ENCODE measurements at regions not wholly inside any gene's neighbourhood (a gene's known extent, or its start where the extent isn't known, plus 50 kb on each side); places are given as distances from the start of the nearest gene placed in this dataset.

- H3K4me1 ChIP-seq (ENCODE audit: insufficient read depth, low read length) = peaks cover 8% of the 10 kb centered on the region
- Mint-ChIP-seq H3K4me3 (ENCODE audit: unreplicated experiment) (peak overlapping the region; percentile 51), H3K9me3 (ENCODE audit: unreplicated experiment) (peaks cover 5% of the 10 kb centered on the region), H3K27me3 (ENCODE audit: low read depth, unreplicated experiment) (peaks cover 2% of the 10 kb centered on the region), H3K36me3 (ENCODE audit: low read depth, unreplicated experiment) (no peaks in the 10 kb centered on the region), H3K27ac (ENCODE audit: unreplicated experiment) (peak overlapping the region; percentile 89), H3K4me1 (ENCODE audit: low read depth, unreplicated experiment) (peaks cover 47% of the 10 kb centered on the region)
- no peak for TF ChIP-seq EZH2 (IDR thresholded peaks at IDR 0.05; ENCODE audit: insufficient read depth, low read length)
- TF ChIP-seq, protein P1, sequence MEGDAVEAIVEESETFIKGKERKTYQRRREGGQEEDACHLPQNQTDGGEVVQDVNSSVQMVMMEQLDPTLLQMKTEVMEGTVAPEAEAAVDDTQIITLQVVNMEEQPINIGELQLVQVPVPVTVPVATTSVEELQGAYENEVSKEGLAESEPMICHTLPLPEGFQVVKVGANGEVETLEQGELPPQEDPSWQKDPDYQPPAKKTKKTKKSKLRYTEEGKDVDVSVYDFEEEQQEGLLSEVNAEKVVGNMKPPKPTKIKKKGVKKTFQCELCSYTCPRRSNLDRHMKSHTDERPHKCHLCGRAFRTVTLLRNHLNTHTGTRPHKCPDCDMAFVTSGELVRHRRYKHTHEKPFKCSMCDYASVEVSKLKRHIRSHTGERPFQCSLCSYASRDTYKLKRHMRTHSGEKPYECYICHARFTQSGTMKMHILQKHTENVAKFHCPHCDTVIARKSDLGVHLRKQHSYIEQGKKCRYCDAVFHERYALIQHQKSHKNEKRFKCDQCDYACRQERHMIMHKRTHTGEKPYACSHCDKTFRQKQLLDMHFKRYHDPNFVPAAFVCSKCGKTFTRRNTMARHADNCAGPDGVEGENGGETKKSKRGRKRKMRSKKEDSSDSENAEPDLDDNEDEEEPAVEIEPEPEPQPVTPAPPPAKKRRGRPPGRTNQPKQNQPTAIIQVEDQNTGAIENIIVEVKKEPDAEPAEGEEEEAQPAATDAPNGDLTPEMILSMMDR (IDR thresholded peaks at IDR 0.05; ENCODE audit: insufficient read depth, low read depth, low read length) = no peak
- DNase-seq (ENCODE audit: low read depth) (peak; percentile 23), FAIRE-seq (no peak)
- no peak overlapping the region for H2AFZ ChIP-seq (ENCODE audit: low read depth, low read length)
- no peak overlapping the region for H3K27ac ChIP-seq (ENCODE audit: low read depth, low read length)
- H3K27me3 ChIP-seq (ENCODE audit: insufficient read depth, low read length) = no peaks in the 10 kb centered on the region
- no peak overlapping the region for H3K9ac ChIP-seq (ENCODE audit: low read length)
- no peaks in the 10 kb centered on the region for H3K79me2 ChIP-seq (ENCODE audit: insufficient read depth, low read length)
- H3K9me3 ChIP-seq (ENCODE audit: insufficient read depth, low read depth, low read length) = no peaks in the 10 kb centered on the region
- H3K4me3 ChIP-seq (ENCODE audit: insufficient read depth, low read depth, low read length) = no peak overlapping the region
- H3K36me3 ChIP-seq (ENCODE audit: insufficient read depth, low read length) = no peaks in the 10 kb centered on the region
- peak overlapping the region; percentile 38 for H3K4me2 ChIP-seq (ENCODE audit: low read length)
- no peaks in the 10 kb centered on the region for H4K20me1 ChIP-seq (ENCODE audit: insufficient read depth, low read length)
Observed at GRCh38 chr11:11171285-11171684, 181.8 kb downstream of the CSNK2A3 start.

GRCh38 chr11:11170352-11171084, 182.5 kb downstream of the CSNK2A3 start:
- no peaks in the 10 kb centered on the region for H3K36me3 ChIP-seq (ENCODE audit: insufficient read depth, low read length)
- DNase-seq (ENCODE audit: low read depth) = no peak
- H3K4me2 ChIP-seq (ENCODE audit: low read length) = no peak overlapping the region
- FAIRE-seq = no peak
- H3K4me1 ChIP-seq (ENCODE audit: insufficient read depth, low read length) = peaks cover 8% of the 10 kb centered on the region
- H3K79me2 ChIP-seq (ENCODE audit: insufficient read depth, low read length) = no peaks in the 10 kb centered on the region
- H3K4me3 ChIP-seq (ENCODE audit: insufficient read depth, low read depth, low read length) = no peak overlapping the region
- H3K9me3 ChIP-seq (ENCODE audit: insufficient read depth, low read depth, low read length) = no peaks in the 10 kb centered on the region
- peaks cover 5% of the 10 kb centered on the region for H3K9me3 Mint-ChIP-seq (ENCODE audit: unreplicated experiment)
- no peak overlapping the region for H3K27ac ChIP-seq (ENCODE audit: low read depth, low read length)
- no peaks in the 10 kb centered on the region for H3K36me3 Mint-ChIP-seq (ENCODE audit: low read depth, unreplicated experiment)
- H3K27me3 ChIP-seq (ENCODE audit: insufficient read depth, low read length) = no peaks in the 10 kb centered on the region
- TF ChIP-seq, protein P1 (IDR thresholded peaks at IDR 0.05; ENCODE audit: insufficient read depth, low read depth, low read length) = no peak
- TF ChIP-seq EZH2 (IDR thresholded peaks at IDR 0.05; ENCODE audit: insufficient read depth, low read length) = no peak
- peak overlapping the region; percentile 89 for H3K27ac Mint-ChIP-seq (ENCODE audit: unreplicated experiment)
- H4K20me1 ChIP-seq (ENCODE audit: insufficient read depth, low read length) = no peaks in the 10 kb centered on the region
- H3K4me3 Mint-ChIP-seq (ENCODE audit: unreplicated experiment) = no peak overlapping the region
- H2AFZ ChIP-seq (ENCODE audit: low read depth, low read length) = no peak overlapping the region
- H3K9ac ChIP-seq (ENCODE audit: low read length) = no peak overlapping the region
- peaks cover 45% of the 10 kb centered on the region for H3K4me1 Mint-ChIP-seq (ENCODE audit: low read depth, unreplicated experiment)
- H3K27me3 Mint-ChIP-seq (ENCODE audit: low read depth, unreplicated experiment) = peaks cover 2% of the 10 kb centered on the region

DNA sequence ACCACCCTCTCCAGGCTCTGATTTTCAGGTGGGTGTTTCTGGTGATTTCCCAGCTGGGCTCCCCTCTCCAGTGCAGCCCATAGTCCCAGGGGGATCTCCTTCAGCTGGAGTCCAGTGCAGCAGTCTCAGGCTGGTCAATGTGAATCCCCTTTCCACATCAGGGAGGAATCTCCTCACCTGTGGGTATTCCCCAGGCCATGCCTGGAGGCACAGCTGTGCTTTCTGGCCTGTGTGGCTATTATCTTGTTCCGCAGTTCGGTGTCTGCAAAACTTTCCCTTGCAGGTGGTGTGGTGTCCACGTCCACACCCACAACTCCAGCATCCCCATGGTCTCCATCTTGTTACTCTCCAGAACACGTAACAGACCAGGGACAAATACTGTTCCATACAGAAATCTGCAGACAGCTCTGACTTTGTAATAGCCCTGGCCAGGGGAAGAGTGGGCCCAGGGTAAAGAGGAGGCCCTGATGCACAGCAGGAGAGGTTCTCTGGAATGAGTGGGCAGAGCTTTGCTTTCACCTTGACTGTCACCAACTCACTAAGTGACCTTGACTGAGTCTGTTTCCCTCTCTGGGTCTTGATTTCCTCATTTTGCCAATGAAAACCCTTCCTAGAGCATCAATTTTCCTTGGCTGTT, 183.2 kb downstream of the CSNK2A3 start:
- peaks cover 2% of the 10 kb centered on the region for H3K27me3 Mint-ChIP-seq (ENCODE audit: low read depth, unreplicated experiment)
- Histone ChIP-seq H2AFZ (ENCODE audit: low read depth, low read length) (no peak overlapping the region), H3K4me2 (ENCODE audit: low read length) (no peak overlapping the region), H4K20me1 (ENCODE audit: insufficient read depth, low read length) (no peaks in the 10 kb centered on the region), H3K9ac (ENCODE audit: low read length) (no peak overlapping the region), H3K9me3 (ENCODE audit: insufficient read depth, low read depth, low read length) (no peaks in the 10 kb centered on the region), H3K4me1 (ENCODE audit: insufficient read depth, low read length) (peaks cover 8% of the 10 kb centered on the region), H3K4me3 (ENCODE audit: insufficient read depth, low read depth, low read length) (no peak overlapping the region), H3K79me2 (ENCODE audit: insufficient read depth, low read length) (no peaks in the 10 kb centered on the region), H3K27me3 (ENCODE audit: insufficient read depth, low read length) (no peaks in the 10 kb centered on the region), H3K36me3 (ENCODE audit: insufficient read depth, low read length) (no peaks in the 10 kb centered on the region), H3K27ac (ENCODE audit: low read depth, low read length) (no peak overlapping the region)
- no peak for TF ChIP-seq EZH2 (IDR thresholded peaks at IDR 0.05; ENCODE audit: insufficient read depth, low read length)
- TF ChIP-seq, protein P1 (IDR thresholded peaks at IDR 0.05; ENCODE audit: insufficient read depth, low read depth, low read length) = no peak
- DNase-seq (ENCODE audit: low read depth) (no peak), FAIRE-seq (no peak)
- peaks cover 3% of the 10 kb centered on the region for H3K9me3 Mint-ChIP-seq (ENCODE audit: unreplicated experiment)
- no peaks in the 10 kb centered on the region for H3K36me3 Mint-ChIP-seq (ENCODE audit: low read depth, unreplicated experiment)
- no peak overlapping the region for H3K4me3 Mint-ChIP-seq (ENCODE audit: unreplicated experiment)
- H3K4me1 Mint-ChIP-seq (ENCODE audit: low read depth, unreplicated experiment) = peaks cover 45% of the 10 kb centered on the region
- H3K27ac Mint-ChIP-seq (ENCODE audit: unreplicated experiment) = peak overlapping the region; percentile 26
